IMR-90 (cell line): ENCODE measurements at regions not wholly inside any gene's neighbourhood (a gene's known extent, or its start where the extent isn't known, plus 50 kb on each side); places are given as distances from the start of the nearest gene placed in this dataset.
A peak's percentile ranks its signal among the peaks of the same experiment; 100 is the strongest.

Source experiments
- ATAC-seq: fragments of 200-7000 bp; cut with Tn5 transposase; 2 replicates; pipeline ENCODE4 v1.9.1; 2020; ENCODE audit warnings: low read depth, mild to moderate bottlenecking, moderate library complexity
- BruUV-seq: library from RNA; stranded (reverse); fragments of 400-500 nt; replicated peaks from 2 replicates; lab custom pipeline; 2021; lab: Mats Ljungman, UMichigan
- CTCF ChIA-PET: fragments of 300-600 bp; formaldehyde crosslinking; extraction: SDS; loops from one replicate; lab custom pipeline; 2021; ENCODE audit warnings: antibody characterized with exemption; lab: Yijun Ruan, JAX
- POLR2A ChIA-PET: fragments of 300-600 bp; sonication (Branson Sonifier 250); formaldehyde crosslinking; loops from one replicate; lab custom pipeline; 2022; ENCODE audit warnings: antibody characterized with exemption; ENCODE audit not compliant: unreplicated experiment; lab: Charles Lee
- DNase-seq: peaks from one replicate; pipeline ENCODE4 v3.0.0; 2013
- H2AFZ ChIP-seq: replicated peaks from 2 replicates; pipeline ENCODE3; 2013; ENCODE audit warnings: low read length, mild to moderate bottlenecking; ENCODE audit not compliant: poor library complexity
- H2AK5ac ChIP-seq: 2 replicates; pipeline ENCODE4 v1.6.1; 2013; ENCODE audit warnings: low read depth, low read length, inconsistent platforms
- H2AK9ac ChIP-seq: replicated peaks from 2 replicates; pipeline ENCODE3; 2013; ENCODE audit warnings: mild to moderate bottlenecking, low read depth, low read length, moderate library complexity; ENCODE audit not compliant: poor library complexity
- H2BK120ac ChIP-seq: 2 replicates; pipeline ENCODE4 v1.6.1; 2013; ENCODE audit warnings: low read depth, low read length, inconsistent platforms
- H2BK15ac ChIP-seq: 3 replicates; pipeline ENCODE4 v1.6.1; 2013; ENCODE audit warnings: low read depth, low read length, inconsistent platforms
- H2BK20ac ChIP-seq: 2 replicates; pipeline ENCODE4 v1.6.1; 2013; ENCODE audit warnings: low read depth, mild to moderate bottlenecking, inconsistent platforms, low read length, moderate library complexity
- H2BK5ac ChIP-seq: 2 replicates; pipeline ENCODE4 v1.6.1; 2013; ENCODE audit warnings: mild to moderate bottlenecking, low read depth, low read length, inconsistent platforms; ENCODE audit not compliant: poor library complexity, severe bottlenecking
- H3K14ac ChIP-seq: replicated peaks from 2 replicates; pipeline ENCODE4 v1.6.1; 2013; ENCODE audit warnings: low read depth, low read length, inconsistent platforms
- H3K18ac ChIP-seq: 2 replicates; pipeline ENCODE4 v1.6.1; 2013; ENCODE audit warnings: low read depth, low read length, control low read depth
- H3K23ac ChIP-seq: 2 replicates; pipeline ENCODE4 v1.6.1; 2013; ENCODE audit warnings: low read depth, low read length, inconsistent platforms
- H3K27ac ChIP-seq: 2 replicates; pipeline ENCODE4 v1.5.1; 2013; ENCODE audit warnings: mild to moderate bottlenecking, control low read depth, low read length; ENCODE audit not compliant: insufficient read depth
- H3K27me3 ChIP-seq: 2 replicates; pipeline ENCODE4 v1.6.1; 2013; ENCODE audit warnings: low read length; ENCODE audit not compliant: control insufficient read depth, insufficient read depth
- H3K36me3 ChIP-seq: 2 replicates; pipeline ENCODE4 v1.6.1; 2013; ENCODE audit warnings: low read length, mixed read lengths; ENCODE audit not compliant: control insufficient read depth, insufficient read depth
- H3K4ac ChIP-seq: 2 replicates; pipeline ENCODE4 v1.6.1; 2013; ENCODE audit warnings: low read depth, low read length, inconsistent platforms
- H3K4me1 ChIP-seq: 2 replicates; pipeline ENCODE4 v1.6.1; 2013; ENCODE audit warnings: low read length, mixed read lengths; ENCODE audit not compliant: control insufficient read depth, insufficient read depth
- H3K4me2 ChIP-seq: 2 replicates; pipeline ENCODE4 v1.6.1; 2013; ENCODE audit warnings: low read depth, mild to moderate bottlenecking, control low read depth, low read length, moderate library complexity
- H3K4me3 ChIP-seq: 2 replicates; pipeline ENCODE4 v1.5.1; 2013; ENCODE audit warnings: low read depth, mild to moderate bottlenecking, control low read depth, low read length, moderate library complexity; ENCODE audit not compliant: insufficient read depth
- H3K56ac ChIP-seq: 2 replicates; pipeline ENCODE4 v1.6.1; 2013; ENCODE audit warnings: low read length, inconsistent platforms; ENCODE audit not compliant: insufficient read depth; ENCODE audit errors: extremely low read depth
- H3K79me1 ChIP-seq, 2 experiments: 2 replicates each; pipeline ENCODE4 v1.6.1; 2013; ENCODE audit warnings: low read length in 2 of 2, inconsistent platforms in 1 of 2, low read depth in 1 of 2
- H3K9ac ChIP-seq: 2 replicates; pipeline ENCODE4 v1.6.1; 2013; ENCODE audit warnings: low read depth, low read length, control low read depth
- H3K9me1 ChIP-seq: 2 replicates; pipeline ENCODE4 v1.6.1; 2013; ENCODE audit warnings: low read length, inconsistent platforms; ENCODE audit not compliant: insufficient read depth
- H3K9me3 ChIP-seq: 2 replicates; pipeline ENCODE4 v1.6.1; 2013; ENCODE audit warnings: low read length; ENCODE audit not compliant: control insufficient read depth, insufficient read depth
- H4K20me1 ChIP-seq: 2 replicates; pipeline ENCODE4 v1.6.1; 2013; ENCODE audit warnings: low read length, inconsistent platforms; ENCODE audit not compliant: insufficient read depth
- H4K5ac ChIP-seq: 2 replicates; pipeline ENCODE4 v1.6.1; 2013; ENCODE audit warnings: mild to moderate bottlenecking, low read depth, low read length, control low read depth
- H4K8ac ChIP-seq, 2 experiments: 2 replicates each; pipeline ENCODE4 v1.6.1; 2013; ENCODE audit warnings: low read depth in 2 of 2, low read length in 2 of 2, control low read depth in 1 of 2, inconsistent platforms in 1 of 2
- H4K91ac ChIP-seq: 2 replicates; pipeline ENCODE4 v1.6.1; 2013; ENCODE audit warnings: low read depth, low read length, inconsistent platforms; ENCODE audit not compliant: insufficient read depth
- CEBPB ChIP-seq: IDR thresholded peaks from 2 replicates; pipeline ENCODE4 v1.6.1; 2012; ENCODE audit warnings: low read depth, low read length, improper control_type of control experiment
- CHD1 ChIP-seq: IDR thresholded peaks from 2 replicates; pipeline ENCODE4 v1.6.1; 2012; ENCODE audit warnings: low read depth, low read length, improper control_type of control experiment
- POLR2A ChIP-seq: IDR thresholded peaks from 2 replicates; pipeline ENCODE4 v1.6.1; 2012; ENCODE audit warnings: mild to moderate bottlenecking, low read depth, low read length
- RFX5 ChIP-seq: IDR thresholded peaks from 2 replicates; pipeline ENCODE4 v1.8.0; 2012; ENCODE audit warnings: low read depth, mild to moderate bottlenecking, low read length, moderate library complexity
- WGBS, 2 experiments: methylation state at CpG; one replicate each; pipeline versions ENCODE4 v1.1.5 to v1.1.7; 2013; ENCODE audit warnings: missing lambda C conversion rate in 2 of 2; ENCODE audit not compliant: insufficient read length in 1 of 2; ENCODE audit errors: extremely low coverage in 2 of 2; 5-methylcytosine and 5-hydroxymethylcytosine counted together
- dilution Hi-C: fragments of 300-500 bp; cut with HindIII; formaldehyde crosslinking; loops from one replicate; pipeline ENCODE4 v1.14.3; 2018; ENCODE audit warnings: low sequenced_read_pairs; ENCODE audit not compliant: unreplicated experiment
- in situ Hi-C: fragments of 300-500 bp; cut with MboI; formaldehyde crosslinking; loops from 3 replicates; pipeline ENCODE4 v1.14.3; 2019; ENCODE audit warnings: low sequenced_read_pairs, inconsistent platforms, mixed read lengths
- intact Hi-C: fragments of 100-400 bp; cut with micrococcal nuclease; formaldehyde crosslinking; loops from 2 replicates; pipeline ENCODE4 v1.10.0; 2022
- TF ChIP-seq, protein P1 (sequence below): fragments of 150-350 bp; IDR thresholded peaks from 2 replicates; pipeline ENCODE4 v1.6.1; 2017; ENCODE audit warnings: mild to moderate bottlenecking, antibody characterized with exemption, low read length, low read depth
- TF ChIP-seq, protein P2 (sequence below): conservative IDR thresholded peaks from 2 replicates; pipeline ENCODE4 v1.5.1; 2012; ENCODE audit warnings: mild to moderate bottlenecking, low read depth, low read length, improper control_type of control experiment

DNA sequence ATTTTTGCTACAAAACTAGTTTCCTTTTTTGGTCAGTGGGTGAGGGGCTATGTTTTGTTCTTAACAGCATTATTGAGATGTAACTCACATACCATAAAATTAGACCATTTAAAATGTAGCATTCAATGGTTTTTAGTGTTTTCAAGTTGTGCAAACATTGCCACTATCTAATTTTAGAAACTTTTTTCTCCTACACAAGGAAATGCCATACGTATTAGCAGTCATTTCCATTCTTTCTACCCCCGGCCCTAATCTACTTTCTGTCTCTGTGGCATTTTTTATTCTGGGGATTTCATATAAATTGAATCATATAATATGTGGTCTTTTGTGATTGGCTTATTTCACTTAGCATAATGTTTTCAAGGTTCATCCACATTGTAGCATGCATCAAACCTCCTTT lies 55.0 kb upstream of the TIPARP start:
- Histone ChIP-seq H3K9ac (no peak overlapping the region), H3K4me2 (peak overlapping the region; percentile 15; the same call in 1 of the 2 replicates), H3K14ac (no peak overlapping the region), H2BK20ac (0 out of 2 replicates have a peak overlapping the region, but pooled peaks have one; percentile 49), H2BK5ac (peak overlapping the region; percentile 53), H3K9me1 (peaks cover 18% of the 10 kb centered on the region), H3K27ac (no peak overlapping the region), H4K20me1 (no peaks in the 10 kb centered on the region), H2AK5ac (no peak overlapping the region), H3K27me3 (no peaks in the 10 kb centered on the region), H3K4me1 (peaks cover 10% of the 10 kb centered on the region), H3K4ac (no peak overlapping the region), H3K23ac (no peak overlapping the region; the same call in 1 of the 2 replicates), H2BK15ac (no peak overlapping the region), H3K9me3 (no peaks in the 10 kb centered on the region), H3K18ac (no peak overlapping the region), H4K5ac (no peak overlapping the region), H2BK120ac (peak overlapping the region; percentile 42; the same call in 1 of the 2 replicates), H3K56ac (no peak overlapping the region), H2AK9ac (no peak overlapping the region), H4K8ac (0 out of 4 replicates have a peak overlapping the region, but pooled peaks of 1 of the 2 experiments have one; percentile 14), H3K36me3 (no peaks in the 10 kb centered on the region), H2AFZ (no peak overlapping the region), H3K4me3 (no peak overlapping the region), H3K79me1 (no peaks in the 10 kb centered on the region), H4K91ac (no peak overlapping the region)
- intact Hi-C loops: no loop called here
- WGBS, 2 experiments: no CpG with 5 or more reads among the region's 2 CpGs
- ChIA-PET CTCF (no interaction called here), POLR2A (no interaction called here)
- dilution Hi-C loops: no loop called here
- no peak for ATAC-seq
- BruUV-seq: no TSS peak
- no peak for TF ChIP-seq CHD1
- TF ChIP-seq, protein P1, sequence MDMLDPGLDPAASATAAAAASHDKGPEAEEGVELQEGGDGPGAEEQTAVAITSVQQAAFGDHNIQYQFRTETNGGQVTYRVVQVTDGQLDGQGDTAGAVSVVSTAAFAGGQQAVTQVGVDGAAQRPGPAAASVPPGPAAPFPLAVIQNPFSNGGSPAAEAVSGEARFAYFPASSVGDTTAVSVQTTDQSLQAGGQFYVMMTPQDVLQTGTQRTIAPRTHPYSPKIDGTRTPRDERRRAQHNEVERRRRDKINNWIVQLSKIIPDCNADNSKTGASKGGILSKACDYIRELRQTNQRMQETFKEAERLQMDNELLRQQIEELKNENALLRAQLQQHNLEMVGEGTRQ: no peak
- TF ChIP-seq CEBPB: peak; percentile 15; the same call in 1 of the 2 replicates
- no peak for TF ChIP-seq RFX5
- TF ChIP-seq POLR2A: no peak
- TF ChIP-seq, protein P2, sequence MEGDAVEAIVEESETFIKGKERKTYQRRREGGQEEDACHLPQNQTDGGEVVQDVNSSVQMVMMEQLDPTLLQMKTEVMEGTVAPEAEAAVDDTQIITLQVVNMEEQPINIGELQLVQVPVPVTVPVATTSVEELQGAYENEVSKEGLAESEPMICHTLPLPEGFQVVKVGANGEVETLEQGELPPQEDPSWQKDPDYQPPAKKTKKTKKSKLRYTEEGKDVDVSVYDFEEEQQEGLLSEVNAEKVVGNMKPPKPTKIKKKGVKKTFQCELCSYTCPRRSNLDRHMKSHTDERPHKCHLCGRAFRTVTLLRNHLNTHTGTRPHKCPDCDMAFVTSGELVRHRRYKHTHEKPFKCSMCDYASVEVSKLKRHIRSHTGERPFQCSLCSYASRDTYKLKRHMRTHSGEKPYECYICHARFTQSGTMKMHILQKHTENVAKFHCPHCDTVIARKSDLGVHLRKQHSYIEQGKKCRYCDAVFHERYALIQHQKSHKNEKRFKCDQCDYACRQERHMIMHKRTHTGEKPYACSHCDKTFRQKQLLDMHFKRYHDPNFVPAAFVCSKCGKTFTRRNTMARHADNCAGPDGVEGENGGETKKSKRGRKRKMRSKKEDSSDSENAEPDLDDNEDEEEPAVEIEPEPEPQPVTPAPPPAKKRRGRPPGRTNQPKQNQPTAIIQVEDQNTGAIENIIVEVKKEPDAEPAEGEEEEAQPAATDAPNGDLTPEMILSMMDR: no peak
- DNase-seq: peak; percentile 36
- in situ Hi-C loops: no loop called here
